ENCODE measurements at regions not wholly inside any gene's neighbourhood (a gene's known extent, or its start where the extent isn't known, plus 50 kb on each side); places are given as distances from the start of the nearest gene placed in this dataset.
"Not testable (repeated sequence)": the region's sequence is repeated elsewhere in the genome, so short reads cannot be mapped to it uniquely, and the experiment has no call there.

DNA sequence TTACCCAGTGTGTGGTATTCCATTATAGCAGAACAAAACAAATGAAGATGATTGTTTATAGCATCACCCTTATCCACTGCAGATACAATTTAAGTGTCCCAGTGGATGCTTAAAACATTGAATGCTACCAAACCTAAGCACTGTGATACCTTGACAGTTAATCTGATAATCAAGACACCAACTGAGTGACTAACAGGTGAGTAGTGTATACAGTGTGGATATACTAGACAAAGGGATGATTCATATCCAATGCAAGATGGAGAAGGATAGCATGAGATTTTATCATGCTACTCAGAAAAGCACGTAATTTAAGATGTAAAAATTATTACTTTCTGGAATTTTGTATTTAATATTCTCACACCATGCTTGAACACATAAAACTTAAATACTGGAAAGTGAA lies 1449.0 kb downstream of the OTOL1 start:
- no peak for DNase-seq

DNA sequence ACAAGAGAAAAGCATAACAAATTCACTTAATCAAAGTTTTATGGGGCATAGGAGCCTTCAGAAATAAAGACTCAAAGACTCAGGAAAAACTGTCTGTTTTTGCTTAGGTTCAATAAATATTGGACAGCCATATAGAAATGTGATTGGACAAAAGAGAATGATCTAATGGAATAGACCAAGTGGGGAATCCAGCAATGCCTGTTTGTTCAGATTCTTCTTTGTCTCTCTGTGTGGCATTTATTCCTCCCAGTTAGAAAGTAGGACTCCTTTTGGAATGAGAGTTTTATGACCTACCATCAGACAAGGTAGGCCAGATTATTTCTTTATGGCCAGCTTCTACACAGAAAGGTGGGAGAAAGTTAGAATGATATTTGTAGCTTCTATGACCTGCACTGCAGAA lies 1460.1 kb downstream of the OTOL1 start:
- no peak for DNase-seq

DNA sequence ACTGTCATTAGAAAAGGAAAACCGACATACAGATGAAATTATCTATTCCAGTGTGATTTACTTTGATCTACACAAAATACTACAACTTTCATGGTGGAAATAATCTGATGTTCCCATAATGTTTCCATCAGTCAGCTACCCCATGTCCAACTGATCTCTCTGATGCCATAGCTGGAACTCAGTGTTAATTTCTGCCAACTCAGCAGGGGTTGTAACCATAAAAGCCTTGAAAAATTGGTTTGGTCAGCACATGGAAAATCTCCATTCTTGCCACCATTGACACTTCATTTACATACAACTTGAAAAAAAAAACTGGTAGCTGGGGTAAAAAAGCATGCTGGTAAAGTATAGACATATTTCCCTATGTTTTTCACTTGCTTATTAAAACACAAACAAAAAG lies 1463.7 kb downstream of the OTOL1 start:
- DNase-seq, result no peak

DNA sequence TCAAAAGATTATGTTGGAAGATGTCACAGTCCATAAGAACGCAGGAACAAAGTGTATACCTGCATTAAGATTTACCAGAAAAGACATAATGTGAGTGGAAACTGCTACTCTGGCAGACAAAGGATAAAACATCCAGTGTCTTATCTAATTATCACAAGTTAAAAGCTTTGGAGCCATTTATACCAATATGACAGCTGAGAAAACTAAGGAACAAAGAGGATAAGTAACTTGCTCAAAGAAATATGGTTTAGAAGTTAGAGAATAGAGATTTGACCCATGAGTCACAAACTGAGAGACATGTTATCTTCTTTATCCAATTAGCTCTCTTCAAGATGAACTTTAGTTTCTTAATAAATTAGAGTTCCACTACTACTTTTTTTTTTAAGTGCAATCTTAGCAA lies 1473.7 kb downstream of the OTOL1 start:
- DNase-seq, result no peak

DNA sequence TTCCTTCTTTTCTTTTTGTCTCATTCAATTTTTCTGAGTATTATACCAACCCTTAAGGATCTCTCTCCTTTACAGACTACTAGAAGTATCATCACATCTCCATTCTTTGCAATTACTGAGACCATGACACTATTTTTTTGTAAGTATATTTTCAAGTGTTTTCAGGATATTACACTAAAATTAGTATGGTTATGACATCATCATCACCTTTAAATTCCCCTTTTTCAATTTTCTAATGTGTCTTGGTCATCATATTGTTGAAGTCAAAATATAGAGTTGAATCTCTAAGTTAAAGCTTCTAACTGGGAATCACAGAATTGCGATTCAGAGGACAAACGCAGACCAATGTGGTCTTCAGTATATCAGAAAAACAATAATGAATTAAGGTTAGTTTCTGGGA lies 1475.1 kb downstream of the OTOL1 start:
- DNase-seq, result no peak

DNA sequence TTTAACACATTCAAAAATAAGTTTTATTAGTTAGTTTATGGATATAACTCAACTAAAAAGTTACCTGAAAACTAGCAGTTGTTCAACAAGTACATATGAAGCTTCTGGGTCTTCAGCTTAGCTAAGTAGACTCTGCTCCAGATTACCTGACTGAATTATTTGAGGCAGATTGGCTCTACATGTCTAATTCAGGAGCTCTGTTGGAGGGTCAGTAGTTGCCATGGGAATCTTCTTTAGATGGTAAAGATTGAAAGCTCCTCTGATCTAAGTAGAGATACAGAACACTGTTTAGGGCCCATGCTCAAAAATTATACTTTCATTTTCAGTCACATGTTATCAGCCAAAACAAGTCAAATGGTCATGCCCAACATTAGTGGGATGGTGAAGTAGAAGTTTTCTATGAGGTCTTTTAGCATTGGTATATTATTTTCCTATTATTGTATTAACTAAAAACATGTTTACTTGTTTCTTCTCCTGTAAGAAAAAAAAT lies 1476.9 kb downstream of the OTOL1 start:
- no peak for DNase-seq

DNA sequence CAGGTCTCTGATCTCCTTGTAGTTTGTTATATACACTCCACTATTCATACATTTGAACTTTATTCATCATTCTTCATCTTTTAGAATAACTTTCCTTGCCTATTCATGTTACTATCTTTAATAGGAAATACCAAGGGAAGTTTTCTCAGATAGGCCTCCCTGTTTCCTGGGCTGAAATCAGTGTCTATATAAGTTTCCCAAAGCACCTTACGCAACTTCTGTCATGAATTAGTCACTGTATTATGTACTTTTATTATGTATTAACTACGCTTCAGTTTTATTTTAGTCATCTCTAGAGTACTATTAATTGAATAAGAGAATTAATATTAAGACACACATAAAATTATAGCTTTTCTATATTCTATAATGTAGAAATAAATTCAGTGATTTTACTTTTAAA lies 1481.5 kb downstream of the OTOL1 start:
- DNase-seq, result no peak

DNA sequence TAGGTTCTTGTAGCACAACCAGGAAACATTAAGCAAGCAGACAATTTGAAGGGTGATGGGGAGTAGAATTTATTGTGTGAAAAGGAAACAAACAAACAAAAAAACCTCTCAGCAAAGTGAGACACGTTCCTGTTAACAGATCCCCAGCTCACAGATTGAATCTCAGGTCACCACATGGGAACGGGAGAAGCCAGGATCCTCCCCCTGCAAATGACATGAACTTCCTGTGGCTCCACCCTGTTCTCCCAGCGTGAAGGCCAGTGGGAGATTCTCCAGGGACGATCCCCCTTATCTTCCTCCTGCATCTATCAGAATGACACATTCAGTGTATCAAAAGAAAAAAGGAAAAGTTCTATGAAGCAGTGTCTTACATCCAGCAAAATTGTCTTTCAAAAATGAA lies 1488.1 kb downstream of the OTOL1 start:
- DNase-seq, result no peak

DNA sequence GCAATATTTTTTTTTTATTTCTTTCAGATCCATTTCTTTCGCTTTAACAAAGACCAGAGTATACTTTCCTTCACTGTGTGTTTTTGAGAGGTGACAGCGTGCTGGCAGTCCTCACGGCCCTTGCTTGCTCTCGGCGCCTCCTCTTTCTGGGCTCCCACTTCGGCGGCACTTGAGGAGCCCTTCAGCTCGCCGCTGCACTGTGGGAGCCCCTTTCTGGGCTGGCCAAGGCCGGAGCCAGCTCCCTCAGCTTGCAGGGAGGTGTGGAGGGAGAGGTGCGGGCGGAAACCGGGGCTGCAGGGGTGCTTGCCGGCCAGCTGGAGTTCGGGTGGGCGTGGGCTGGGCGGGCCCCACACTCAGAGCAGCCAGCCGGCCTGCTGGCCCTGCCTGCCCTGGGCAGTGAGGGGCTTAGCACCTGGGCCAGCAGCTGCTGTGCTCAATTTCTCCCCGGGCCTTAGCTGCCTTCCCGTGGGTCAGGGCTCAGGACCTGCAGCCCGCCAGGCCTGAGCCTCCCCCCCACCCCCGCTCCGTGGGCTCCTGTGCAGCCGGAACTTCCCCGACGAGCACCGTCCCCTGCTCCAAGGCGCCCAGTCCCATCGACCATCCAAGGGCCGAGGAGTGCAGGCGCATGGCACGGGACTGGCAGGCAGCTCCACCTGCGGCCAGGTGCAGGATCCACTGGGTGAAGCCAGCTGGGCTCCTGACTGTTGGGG lies 1490.6 kb downstream of the OTOL1 start:
- DNase-seq, result not testable (repeated sequence)

DNA sequence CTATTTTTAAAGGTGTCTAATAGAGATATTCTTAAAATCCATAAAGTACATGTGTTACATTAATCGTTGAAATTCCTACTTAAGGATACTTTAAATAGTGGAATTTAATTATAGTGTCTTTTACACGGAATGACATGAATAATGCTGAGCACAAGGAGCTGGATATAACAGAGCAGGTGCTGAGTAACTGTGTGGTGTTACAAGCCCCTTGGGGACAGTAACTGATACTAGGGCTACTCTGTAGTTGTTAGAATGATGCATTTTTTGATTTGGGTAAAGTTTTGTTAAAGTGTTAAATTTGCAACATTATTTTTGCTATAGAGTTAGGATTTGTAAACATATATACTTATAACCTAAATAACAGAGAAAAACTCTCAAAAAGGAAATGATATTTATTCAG lies 1496.1 kb downstream of the OTOL1 start:
- no peak for DNase-seq

DNA sequence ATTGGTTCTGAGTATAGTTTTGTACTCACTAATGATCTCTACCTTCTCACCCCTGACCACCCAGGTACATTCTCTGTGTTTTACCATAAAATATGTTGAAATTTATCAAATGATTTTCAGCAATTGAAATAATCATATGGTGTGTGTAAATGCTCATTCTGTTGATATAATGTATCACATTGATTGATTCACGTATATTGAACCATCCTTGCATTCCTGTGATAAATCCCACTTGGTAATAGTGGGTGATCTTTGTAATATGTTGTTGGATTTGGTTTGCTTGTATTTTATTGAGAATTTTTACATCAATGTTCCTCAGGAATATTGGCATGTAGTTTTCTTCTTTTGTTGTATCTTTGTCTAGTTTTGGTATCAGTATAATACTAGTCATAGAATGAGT lies 1497.6 kb downstream of the OTOL1 start:
- DNase-seq, result no peak

DNA sequence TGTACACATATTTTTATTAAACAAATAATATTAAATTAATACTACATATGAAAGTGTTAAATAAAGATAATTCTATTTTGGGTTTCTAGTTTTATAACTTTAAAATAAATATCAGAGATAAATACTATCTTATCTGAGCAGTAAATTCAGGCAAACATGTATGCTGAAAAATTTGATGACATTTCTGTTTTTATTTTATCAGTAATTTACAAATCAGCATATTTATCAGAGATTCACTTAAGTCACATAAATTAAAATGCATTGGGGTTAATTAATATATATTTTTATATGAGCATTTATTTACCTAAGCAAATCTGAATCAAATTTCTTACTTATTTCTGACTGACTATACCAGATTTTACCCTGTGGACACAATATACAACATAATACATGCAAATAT lies 1499.8 kb downstream of the OTOL1 start:
- no peak for DNase-seq

DNA sequence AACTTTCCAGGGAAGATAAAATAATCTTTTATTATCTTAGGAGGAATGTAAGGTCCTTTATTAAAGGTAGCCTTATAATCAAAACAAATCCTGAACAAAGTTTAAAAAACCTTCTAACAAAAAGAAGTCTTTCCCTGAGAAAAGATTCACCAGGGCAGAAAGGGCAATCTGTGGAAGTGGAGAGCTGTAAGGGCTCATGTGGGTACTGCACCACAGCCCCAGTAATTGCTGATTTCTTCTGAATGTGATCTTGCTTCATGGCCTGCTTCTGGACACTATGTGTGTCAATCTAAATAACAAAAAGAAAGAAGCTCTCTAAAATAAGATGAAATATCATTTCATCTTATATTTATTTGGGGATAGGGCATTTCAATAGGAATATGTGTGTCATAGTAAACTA lies 1501.6 kb downstream of the OTOL1 start:
- no peak for DNase-seq

DNA sequence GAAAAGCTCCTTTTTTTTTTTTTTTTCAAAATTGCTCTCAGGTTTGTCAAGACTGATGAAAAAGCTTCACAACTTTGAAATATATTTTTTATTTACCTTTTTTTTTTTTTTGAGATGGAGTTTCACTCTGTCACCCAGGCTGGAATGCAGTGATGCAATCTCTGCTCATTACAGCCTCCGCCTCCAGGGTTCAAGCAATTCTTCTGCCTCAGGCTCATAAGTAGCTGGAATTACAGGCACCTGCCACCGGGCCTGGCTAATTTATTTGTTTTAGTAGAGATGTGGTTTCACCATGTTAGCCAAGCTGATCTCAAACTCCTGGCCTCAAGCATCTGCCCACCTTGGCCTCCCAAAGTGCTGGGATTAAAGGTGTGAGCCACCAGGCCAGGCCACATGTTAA lies 1515.0 kb downstream of the OTOL1 start:
- no peak for DNase-seq

DNA sequence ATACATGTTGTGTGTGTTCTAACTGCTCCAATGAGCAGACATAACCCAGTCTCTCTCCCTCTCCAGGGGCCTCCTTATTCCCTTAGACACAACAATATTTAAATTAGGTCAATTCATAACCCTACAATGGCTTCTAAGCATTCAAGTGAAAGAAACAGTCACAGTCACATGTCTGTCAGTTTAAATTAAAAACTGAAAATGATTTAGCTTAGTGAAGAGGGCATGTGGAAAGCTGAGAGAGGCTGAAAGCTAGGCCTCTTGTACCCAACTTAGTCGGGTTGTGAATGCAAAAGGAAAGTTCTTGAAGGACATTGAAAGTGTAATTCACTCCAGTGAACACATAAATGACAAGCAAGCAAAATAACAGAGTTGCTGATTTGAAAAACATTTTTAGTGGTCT lies 1519.6 kb downstream of the OTOL1 start:
- no peak for DNase-seq

DNA sequence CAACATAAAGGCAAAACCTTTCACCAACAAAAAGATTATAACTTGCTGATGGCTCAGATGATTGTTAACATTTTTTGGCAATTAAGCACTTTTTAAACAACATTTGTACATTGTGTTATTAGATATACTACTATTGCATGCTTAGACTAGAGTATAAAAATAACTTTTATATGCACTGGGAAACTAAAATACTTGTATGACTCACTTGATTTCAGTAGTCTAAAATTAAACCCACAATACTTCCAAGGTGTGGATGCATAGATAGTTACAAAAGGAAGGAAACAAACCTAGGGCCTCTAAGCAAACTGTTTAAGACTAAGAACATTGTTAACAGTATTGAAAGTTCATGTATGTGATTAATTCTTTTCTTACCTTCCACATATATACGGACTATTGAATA lies 1521.5 kb downstream of the OTOL1 start:
- no peak for DNase-seq

DNA sequence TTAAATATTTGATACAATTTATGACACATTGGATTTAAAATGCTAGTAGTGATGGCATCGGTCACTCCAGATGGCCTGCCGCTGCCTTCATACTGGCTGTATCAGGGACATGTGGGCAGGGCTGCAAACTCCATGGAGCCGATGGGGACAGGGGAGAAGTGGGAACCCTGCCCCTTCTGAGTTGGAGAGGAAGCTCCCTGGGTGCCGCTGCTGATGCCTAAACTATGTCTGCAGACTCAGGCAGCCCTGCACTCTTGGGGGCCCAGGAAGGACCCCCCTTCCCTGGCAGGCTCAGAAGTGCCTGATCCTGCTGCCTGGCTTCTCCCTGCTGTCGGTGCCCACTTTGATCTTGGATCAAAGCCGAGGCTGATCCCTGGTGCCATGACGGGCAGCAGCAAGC lies 1522.1 kb downstream of the OTOL1 start:
- DNase-seq, result no peak

DNA sequence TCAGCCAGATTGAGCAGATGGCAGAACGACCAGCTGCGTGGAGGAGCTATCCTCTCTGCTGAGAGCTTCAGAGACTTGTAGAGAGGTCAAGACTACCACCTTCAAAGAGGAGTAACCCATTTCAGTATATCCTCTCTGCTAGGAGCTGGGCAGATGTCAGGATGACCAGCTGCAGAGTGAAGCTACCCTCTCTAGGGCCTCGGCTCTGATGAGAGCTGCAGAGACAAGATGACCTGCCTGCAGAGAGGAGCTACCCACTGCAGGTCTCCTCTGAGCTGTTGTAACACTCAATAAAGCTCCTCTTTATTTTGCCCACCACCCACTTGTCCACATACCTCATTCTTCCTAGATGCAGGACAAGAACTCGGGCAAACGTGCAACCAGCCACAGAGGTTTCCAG lies 1522.7 kb downstream of the OTOL1 start:
- DNase-seq, result no peak

DNA sequence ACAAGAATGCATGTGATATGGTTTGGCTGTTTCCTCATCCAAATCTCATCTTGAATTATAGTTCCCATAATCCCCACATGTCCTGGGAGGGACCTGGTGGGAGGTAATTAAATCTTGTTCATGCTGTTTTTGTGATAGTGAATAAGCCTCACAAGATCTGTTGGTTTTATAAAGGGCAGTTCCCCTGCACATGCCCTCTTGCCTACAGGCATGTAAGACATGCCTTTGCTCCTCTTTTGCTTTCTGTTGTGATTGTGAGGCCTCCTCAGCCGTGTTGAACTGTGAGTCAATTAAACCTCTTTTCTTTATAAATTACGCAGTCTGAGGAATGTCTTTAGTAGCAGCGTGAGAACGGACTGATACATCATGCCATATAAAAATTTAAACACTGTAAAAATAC lies 1537.0 kb downstream of the OTOL1 start:
- no peak for DNase-seq

DNA sequence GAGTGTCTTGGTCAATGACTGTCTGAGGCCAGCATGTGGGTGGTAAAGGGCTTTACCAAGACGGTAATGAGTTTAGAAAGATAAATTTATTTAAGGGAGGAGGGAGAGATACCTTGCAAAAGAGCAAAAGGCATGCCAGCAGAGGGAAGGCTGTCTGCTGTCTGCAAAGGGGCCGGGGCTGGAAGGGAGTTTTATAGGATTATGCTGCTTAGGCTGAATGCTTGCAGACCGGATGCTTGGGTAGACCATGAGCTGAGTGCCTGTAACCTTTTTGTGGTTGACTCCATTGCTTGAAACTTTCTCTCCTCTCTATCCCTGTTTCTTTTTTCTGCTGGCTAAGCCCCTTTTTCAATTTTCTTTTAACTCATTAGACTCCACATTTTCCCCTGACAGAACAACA lies 1543.0 kb downstream of the OTOL1 start:
- DNase-seq, result no peak

DNA sequence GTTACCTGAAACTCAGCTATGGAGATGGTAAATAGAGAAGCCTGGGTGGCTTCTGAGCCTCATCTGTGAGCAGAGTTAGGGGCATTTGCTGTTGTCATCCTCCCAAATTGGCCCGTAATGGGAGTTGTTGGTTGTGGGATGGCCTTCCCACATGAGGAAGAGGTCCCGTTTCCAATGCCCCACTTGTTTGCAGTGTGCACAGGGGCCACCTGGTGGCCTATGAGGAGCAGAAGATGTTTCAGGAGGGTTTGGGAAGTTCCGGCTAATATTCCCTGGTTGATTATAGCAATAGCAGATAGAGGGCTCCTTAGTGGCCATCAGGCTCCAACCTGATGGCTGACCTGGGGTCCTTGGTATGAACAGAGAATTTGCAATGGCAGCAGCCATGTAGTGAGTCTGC lies 1546.5 kb downstream of the OTOL1 start:
- DNase-seq, result no peak

DNA sequence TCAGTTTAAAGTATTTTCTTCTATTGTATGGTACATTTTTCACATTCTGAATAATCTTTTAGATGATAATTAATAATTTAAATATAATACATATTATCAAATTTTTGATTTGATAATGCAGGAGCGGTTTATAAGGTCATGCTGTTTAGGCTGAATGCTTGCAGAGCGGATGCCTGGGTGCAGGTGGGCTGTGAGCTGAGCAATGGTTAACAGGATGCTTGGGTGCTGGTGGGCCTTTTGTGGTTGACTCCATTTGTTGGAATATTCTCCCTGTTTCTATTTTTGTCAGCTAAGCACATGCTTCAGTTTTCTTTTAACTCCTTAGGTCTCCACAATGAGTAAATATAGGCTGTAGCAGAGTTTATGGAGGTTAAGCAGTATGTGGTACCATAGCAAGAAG lies 1549.3 kb downstream of the OTOL1 start:
- no peak for DNase-seq

DNA sequence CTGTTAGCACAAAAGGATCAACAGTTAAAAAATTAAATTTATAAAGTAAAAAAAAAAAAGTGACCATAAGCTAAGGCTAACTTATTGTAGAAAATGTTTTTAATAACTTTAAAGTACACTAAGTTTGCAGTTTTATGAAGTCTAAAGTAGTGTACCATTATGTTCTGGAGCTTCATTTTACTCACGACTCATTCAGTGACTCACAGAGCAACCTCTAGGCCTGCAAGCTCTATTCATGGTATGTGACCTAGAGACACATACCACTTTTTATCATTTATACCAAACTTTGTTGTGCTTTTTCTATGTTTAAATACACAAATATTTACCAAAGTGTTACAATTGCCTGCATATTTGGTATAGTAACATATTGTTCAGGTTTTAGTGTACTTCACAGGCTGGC lies 1552.3 kb downstream of the OTOL1 start:
- no peak for DNase-seq

DNA sequence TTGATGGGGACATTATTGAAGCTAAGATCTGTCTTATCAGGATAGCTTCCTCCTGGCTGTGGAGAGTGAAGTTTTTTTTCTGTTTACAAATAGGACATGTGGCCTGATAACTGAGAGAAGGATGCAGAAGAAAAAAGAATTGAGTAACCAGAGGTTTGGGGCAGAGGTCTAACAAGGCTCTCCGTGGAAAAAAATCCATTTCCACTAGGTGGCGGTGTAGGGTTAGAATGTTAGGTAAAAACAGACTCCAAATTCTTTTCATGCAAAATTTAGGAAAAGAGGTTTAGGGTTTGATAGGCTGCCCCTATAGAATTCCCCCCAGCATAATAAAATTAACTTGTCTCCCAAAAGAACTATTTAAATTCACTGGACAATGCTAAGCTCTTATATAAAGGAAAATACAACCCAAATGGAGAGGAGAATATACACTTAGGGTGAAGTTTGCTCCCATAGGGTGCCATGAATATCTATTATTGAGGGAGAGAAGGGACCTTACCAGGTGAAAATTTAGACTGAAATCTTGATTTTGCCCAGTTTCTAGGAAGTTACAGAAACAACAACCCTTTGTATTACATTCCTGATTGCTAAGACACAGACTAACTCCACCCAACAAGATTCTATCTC lies 1560.4 kb downstream of the OTOL1 start:
- DNase-seq, result peak; percentile 25

Data from NCI-H1694 treated with DMSO at 0.1 percent for 48 hours (cell line).